GM21825 (cell line): ENCODE measurements at regions not wholly inside any gene's neighbourhood (a gene's known extent, or its start where the extent isn't known, plus 50 kb on each side); places are given as distances from the start of the nearest gene placed in this dataset.
"Not testable (repeated sequence)": the region's sequence is repeated elsewhere in the genome, so short reads cannot be mapped to it uniquely, and the experiment has no call there.

Experiments used
- ATAC-seq: cut with Tn5 transposase; IDR thresholded peaks from one replicate; pipeline ENCODE4 v1.9.1; 2021; ENCODE audit warnings: mild to moderate bottlenecking, moderate library complexity; ENCODE audit not compliant: unreplicated experiment

DNA sequence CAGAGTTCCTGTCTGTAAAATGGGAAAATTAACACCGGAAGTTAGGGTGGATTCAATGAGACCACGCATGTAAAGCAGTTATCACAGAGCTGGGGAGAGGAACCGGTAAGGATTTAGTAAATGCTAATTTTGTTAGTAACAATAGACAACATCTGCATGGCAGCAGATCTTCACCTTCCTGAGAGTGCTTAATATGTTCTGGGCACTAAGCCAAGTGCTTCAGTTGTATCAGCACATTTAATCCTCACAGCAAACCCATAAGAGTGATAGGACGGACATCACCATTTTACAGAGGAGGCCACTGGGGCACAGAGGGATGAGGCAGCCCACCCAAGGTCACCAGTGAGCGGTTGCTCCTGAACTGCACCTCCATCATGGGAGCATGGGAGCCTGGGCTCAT, 189.4 kb downstream of the WNT5A start:
- ATAC-seq: no peak

DNA sequence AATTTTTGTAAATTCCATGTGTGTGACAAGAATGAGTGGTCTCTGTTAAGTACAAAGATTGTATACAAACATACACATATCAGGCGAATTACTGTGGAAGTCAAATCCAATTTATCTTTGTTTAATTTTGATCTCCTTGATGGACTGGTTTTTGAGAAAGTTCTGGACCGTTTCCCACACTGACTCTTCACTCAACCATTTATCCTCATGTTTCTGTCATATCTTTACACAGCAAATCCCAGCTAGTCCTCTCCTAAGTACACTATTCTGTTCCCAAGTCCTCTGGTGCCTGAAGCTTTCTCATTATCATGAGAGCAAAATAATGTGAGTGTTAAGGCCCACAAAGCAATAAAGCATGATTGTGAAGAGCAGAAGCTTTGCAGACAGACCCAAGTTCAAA, 189.9 kb downstream of the WNT5A start:
- ATAC-seq: no peak

DNA sequence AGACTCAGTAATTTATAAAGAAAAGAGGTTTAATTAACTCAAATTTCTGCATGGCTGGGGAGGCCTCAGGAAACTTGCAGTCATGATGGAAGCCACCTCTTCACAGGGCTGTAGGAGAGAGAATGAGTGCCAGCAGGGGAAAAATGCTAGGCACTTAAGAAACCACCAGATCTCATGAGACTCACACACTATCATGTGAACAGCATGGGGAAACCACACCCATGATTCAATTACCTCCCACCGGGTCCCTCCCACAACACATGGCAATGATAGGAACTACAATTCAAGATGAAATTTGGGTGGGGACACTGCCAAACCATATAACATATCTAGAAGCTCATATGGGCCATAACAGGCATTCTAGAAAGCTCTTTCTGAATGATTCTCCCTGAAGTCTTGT, 190.3 kb downstream of the WNT5A start:
- ATAC-seq: no peak

DNA sequence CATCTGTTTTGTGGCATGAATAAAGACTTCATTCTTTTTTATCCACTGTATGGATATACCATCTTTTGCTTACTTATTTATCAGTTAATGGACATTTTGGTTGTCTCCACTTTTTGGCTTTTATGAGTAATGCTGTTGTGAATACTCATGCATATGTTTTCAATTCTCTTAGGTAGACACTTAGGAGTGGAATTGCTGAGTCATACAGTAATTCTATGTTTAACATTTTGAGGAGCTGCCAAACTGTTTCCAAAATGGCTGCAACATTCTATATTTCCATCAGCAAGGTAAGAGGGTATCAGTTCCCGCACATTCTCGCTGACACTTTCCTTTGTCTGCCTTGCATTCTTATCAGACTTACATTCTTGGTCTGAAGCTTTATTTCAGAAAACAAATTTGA, 191.1 kb downstream of the WNT5A start:
- ATAC-seq: no peak

DNA sequence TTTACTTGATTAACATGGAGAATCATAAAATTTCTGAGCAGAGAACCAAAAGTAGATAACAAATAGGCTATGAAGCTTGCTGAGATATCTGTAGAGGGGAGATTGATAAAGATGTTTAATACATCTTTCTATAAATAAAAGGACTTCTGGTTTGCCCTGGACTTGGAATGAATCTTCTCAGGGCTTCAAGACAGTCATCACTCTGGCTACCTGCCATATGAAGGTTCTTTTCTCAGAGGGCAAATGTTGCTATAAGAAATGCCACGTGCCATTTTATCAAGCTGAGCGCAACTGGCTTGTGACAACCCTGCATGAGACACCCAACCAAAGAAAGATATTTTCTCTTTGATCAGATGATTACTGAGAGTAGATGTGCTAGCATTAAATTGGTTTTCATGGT, 192.5 kb downstream of the WNT5A start:
- no peak for ATAC-seq

DNA sequence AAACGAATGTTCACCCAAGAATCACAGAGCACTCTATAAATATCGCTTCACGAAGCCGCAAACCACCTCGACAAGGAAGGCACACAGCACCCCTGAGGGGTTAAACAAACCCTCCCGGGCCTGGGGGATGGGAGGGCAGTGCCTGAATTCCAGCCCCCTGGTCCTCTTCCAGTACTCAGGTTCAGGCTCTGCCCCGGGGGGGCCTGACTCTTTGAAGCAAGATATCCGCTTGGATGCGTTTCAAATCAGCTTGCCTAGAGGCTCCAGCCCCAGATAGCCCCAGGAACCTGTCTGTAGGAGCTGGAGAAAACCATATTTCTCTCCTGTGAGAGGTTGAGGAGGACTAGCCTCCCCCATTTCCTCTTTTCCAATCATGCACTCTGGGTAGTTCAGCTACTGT, 194.7 kb downstream of the WNT5A start:
- no peak for ATAC-seq

DNA sequence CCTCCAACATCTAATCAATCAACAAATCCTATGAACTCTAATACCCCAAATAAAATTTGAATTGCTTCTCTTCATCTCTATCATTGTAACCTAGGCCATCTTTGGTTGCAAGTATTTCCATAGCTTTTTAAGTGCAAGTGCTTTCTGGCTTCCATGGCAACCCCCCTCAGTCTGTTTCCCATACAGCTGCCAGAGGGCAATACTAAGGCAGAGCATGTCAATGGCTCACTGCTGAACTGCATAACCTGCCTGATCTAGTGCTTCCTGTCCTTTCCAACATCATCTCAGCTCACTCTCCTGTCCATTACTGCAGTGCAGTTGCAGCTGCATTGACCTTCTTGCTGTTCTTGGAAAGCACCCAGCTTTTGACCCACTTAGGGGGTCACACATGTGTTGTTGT, 198.4 kb downstream of the WNT5A start:
- no peak for ATAC-seq

DNA sequence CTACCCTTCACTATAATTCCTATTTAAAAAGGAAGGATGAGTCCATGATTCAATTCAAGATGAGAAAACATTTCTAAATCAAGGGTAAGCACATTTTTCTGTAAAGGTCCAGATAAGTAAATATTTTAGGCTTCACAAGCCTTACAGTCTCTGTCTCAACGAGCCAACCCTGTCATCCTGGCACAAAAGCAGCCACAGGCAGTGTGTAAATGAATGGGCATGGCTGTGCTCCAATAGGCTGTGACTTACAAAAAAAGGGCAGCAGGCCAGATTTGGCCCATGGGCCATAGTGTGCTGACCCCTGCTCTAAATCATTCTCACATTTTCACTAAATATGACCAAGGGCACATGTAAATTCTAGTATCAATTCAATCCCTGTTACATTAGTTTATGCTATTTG, 200.4 kb downstream of the WNT5A start:
- ATAC-seq: no peak

DNA sequence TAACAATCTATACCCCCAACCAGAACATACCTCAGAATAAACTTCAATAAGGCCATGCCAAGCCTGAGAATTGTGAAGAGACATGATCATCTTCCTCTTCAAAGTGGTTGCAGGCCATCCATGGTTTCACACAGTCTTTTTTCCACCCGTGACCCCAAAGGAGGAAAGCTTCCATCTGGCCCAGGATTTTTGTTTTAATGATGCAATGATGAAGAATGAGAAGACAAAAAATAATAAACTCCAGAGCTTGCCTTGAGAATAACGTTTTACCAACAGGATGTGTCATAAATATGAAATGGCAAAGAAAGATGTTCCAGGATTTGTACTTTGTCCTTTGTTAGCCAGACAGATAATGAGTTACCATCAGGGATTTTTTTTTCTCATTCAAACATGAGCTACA, 201.9 kb downstream of the WNT5A start:
- no peak for ATAC-seq

DNA sequence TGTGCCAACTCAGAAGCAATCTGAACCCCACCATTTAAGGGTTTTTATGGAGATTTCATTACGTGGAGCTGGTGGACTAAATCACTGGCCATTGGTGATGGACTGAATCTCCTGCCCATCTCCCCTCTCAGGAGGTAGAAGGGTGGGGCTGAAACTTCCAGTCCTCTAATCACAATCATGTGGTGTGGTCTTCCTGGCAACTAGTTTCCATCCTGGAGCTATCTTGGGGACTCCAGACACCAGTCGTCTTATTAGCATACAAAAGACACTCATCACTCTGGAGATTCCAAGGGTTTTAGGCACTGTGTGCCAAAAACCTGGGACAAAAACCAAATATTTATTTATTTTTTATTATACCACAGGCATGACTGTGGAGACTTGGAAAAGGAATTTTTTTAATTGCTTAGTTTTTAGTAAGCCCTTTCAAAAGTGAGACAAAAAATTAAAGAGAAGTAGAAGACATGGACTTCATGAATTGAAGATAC, 203.6 kb downstream of the WNT5A start:
- ATAC-seq: no peak

DNA sequence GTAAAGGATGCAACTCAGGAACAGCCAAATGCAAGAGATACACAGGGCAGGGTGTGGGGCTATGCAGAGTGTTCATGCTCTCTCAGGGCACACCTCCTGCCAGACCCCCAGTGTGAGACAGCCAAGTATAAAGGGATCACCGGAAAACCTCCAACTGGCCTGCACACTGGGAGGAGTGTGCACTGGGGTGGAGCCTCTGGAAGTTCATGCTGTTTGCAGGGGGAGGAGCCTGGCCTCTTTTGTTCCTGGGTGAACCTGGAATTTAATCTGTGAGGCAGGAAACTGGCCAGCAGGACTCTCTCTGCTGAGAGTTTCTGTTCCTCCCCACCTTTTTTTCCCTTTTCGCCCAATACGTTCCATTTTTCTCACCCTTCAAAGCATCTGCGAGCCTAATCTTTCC, 204.1 kb downstream of the WNT5A start:
- no peak for ATAC-seq

DNA sequence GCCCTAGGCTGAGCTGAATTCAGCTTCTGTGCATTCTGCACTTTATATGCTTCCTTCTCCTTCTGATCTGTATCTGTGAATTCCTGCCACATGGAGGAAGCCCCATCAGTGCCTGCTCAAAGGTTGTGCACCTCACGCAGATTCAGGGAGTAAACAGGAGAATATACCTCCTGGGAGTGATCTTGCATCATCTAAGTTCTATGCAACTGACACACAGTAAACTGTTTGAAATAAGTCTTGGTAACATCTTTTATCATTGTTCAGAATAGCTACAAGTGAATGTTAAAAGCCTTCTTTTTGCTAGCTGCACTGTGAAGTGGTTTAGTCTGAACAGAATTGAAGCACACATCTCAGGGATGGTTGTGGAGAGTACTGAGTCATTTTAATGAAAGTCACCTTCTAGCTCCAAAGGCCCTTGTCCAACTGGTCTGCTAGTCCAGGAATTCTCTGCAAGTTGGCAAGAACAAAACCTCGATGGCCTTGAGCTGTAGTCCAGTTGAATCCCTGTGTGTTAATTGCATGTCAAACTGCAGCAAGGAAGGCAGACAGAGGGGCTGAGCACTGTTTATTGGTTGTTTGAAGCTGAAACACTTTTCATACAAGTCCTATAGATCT, 215.0 kb downstream of the WNT5A start:
- no peak for ATAC-seq

DNA sequence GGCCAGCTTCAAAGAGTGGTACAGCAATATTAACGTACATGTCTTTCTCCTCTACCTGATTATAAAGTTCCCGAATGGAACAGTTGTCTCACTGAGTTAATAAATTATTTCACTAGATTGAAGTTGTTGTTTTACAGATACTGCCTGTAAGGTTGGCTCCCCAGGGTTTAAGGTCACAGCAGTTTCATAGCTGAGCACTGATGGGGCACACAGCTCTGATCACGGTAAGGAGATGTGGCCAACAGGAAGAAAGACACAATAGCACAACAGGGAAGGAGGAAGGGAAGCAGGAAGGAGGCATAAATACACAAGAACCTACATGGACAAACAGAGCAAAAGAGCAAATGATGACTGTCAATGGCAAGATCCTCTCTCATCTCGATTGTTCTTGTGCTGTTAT, 215.6 kb downstream of the WNT5A start:
- ATAC-seq: no peak

DNA sequence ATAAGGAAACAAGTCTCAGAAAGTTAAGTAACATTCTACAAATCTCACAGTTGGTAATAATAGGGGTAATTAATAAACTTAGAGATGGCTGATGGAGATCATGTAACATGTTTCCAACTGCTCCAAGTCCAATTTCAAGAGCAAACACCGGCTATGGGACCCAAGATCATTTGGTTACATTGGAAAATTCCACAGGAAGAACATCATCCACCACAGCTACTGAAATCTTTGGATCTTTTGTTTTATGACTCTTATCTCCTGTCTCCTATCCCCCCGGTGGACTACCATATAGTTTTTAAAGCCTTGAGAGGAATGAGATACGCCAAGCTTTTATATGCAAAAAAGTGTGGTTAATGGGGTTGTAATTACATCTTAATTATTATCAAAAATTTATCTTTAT, 216.1 kb downstream of the WNT5A start:
- ATAC-seq: no peak

DNA sequence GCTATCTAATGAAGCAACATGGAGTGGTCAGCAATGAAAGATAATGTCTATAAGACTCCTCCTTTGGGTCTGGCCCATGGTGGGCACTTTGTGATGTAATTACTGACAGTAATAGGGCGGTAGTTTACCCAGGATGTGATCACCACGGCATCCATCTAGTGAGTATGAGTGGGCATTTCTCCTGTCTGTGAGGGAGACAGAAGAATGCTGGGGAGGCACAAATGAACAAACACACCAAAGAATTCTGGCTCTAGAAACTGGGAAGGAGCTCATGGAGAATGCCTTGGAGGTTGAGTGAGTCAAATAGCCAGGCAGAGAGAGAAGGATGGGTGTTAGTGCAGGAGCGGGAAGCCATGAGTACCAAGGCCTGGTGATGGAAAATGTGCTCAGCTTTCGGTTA, 217.5 kb downstream of the WNT5A start:
- ATAC-seq: no peak

DNA sequence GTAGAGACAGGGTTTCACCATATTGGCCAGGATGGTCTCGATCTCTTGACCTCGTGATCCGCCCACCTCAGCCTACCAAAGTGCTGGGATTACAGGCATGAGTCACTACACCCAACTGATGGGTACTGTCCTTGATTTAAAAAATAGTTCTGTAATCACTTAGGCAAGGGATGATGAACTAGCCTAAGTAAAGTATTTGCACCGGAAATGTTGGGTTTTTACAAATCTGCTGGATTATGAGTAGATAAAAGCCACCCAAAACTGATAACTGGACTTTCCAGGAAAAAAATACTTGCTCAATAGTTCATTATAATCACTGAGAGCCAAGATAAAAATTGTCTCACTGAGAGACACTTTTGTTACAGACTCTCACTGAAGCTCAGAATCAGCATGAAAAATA, 218.0 kb downstream of the WNT5A start:
- no peak for ATAC-seq

DNA sequence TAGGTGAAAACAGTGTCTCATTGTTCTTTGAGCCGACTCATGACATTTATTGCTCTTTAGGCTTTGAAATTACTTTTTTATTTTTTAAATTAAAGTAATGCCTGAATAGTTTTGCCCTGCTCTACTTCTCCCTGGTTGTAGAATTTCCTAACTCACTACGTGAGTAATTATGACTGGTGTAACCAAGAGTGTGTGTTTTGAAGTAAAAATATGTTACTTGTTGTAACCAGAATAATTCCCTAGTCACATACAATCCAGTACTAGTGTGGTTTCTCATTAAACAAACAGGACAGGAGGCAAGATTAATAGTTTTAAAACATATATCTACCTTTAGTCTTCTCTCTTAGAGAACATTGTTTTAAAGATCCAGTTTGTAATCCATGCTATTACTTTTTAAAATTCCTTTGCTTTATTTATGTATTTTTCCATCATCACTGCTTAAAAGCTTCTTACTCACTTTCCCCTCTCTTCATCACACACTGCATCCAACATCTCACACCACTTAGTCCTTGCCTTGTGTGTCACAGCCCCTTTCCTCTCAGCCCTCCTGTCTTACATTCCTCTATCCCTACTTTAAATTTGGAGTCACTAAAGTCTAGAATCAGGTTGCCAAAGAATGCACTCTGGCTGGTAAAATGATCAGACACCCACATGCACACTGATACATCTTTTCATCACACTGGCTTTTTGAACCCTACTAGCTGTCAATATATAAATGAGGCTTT, 219.7 kb downstream of the WNT5A start:
- ATAC-seq: no peak

DNA sequence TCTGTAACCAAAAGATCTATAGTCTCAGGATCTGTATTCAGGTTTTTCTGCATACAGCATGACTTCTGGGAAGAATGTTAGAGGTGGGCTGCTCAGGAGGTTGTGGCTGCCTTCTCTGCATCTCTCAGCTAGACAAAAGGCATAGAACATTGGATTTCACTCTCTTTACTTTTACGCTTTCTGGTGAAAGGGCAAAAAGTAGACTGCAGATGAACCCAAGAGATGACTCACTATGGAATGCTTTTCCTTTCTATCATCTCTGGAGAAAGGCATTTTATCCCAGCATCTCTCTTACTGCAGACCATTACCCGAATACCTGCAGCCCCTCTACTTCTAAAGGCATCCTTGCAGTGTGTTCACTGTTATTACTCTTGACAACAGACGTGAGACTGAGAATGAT, 222.2 kb downstream of the WNT5A start:
- ATAC-seq: no peak

DNA sequence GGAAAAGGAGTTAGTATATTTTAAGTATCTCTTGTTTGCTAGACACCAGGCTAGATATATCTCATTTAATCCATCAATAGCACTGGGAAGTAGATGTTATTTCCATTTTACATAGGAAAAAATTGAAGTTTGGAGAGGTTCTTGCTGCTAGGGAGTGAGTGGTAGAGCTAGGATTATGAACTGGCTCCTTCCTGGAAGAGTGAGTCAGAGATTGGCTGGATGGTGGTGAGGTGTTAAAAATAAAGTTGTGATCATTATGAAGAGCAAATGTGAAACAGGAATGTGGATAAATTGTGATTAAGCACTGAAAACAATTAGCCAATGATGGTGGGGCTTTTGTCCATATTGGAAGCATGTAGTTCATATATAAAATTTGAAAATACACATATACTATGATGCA, 234.2 kb downstream of the WNT5A start:
- no peak for ATAC-seq

DNA sequence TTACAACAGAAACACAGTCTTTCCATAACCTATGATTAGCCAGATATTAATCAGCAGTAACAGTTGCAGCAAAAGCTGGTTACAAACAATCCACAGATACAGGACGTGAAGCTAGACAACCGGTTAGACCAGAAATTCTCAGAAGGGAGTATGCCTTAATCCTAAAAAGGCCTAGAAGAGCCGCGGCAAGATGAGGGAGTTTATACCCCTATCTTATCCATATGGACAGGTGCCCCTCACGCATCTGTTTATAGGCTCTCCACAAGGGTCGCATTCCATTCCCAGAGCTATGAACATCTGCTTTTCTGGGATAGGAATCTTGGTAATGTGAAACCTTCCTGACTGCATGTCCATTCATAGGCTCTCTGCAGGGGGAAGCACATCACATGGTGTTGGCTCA, 237.9 kb downstream of the WNT5A start:
- not testable (repeated sequence) for ATAC-seq

DNA sequence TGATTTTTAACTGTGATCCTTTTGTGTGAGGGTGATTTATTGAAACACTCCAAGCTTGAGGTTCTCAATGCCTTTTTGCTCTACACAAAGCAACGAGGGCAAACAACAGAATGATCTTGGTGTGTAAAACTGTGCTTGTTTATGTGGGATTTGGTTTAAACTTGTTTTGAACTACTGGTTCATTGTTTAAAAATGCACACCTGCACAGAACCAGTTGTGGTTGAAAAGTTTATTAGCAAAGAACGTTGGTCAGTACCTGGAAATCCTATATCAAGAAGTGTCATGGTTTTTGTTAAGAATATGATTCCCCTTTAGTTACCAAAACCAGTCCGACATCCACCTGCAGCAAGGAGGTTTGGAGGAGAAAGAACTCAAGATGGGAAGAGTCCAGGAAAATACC, 239.4 kb downstream of the WNT5A start:
- ATAC-seq: no peak

DNA sequence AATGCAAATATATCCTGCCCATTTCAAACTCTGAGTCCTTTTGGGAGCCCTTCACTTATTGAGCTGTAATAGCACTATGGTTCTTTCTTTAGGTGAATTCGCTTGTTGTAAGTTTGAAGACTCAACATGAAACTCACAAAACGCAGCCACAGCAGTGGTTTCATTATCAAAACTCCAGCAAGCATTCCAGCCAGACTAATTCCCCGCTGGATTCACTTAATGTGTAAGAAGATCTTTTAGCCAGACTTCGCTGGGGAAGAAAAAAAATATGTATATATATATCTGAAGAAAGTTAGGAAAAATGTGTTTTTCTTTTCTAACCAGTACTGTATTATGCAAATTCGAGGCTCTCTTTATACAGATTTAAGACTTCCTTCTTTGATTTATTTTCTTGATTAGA, 241.1 kb downstream of the WNT5A start:
- ATAC-seq: no peak

DNA sequence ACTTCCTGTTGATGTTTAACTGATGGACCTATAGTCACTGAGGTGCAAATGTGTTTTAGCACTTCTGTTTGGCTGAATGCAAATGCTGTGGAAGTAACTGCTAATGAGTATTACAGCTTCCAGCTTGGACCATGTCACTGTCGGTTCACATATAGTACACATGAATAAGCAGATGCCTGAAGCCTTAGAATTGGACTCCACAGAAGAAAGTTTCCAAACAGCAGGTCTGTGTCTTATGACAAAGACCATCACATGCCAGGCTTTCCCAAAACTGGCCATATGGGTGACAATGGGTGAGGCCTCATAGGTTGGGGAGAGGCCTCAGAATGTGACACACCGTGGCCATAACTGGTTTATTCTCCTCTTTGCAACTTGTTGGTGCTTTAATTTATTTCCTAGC, 241.8 kb downstream of the WNT5A start:
- ATAC-seq: no peak
